Lower leg skin (tissue), 3 donors: ENCODE measurements at regions not wholly inside any gene's neighbourhood (a gene's known extent, or its start where the extent isn't known, plus 50 kb on each side); places are given as distances from the start of the nearest gene placed in this dataset.

Source experiments
- POLR2A ChIP-seq, 2 donors: fragments of 450-650 bp; IDR thresholded peaks; one replicate each; pipeline ENCODE4 v1.6.1; 2016 to 2017; ENCODE audit warnings: antibody characterized with exemption in 2 of 2, mild to moderate bottlenecking in 1 of 2, moderate library complexity in 1 of 2
- TF ChIP-seq, protein P1 (sequence below), 3 donors: fragments of 450-650 bp; IDR thresholded peaks; one replicate each; pipeline ENCODE4 v1.5.1; 2016; ENCODE audit warnings: antibody characterized with exemption in 3 of 3, mild to moderate bottlenecking in 3 of 3, moderate library complexity in 2 of 3

DNA sequence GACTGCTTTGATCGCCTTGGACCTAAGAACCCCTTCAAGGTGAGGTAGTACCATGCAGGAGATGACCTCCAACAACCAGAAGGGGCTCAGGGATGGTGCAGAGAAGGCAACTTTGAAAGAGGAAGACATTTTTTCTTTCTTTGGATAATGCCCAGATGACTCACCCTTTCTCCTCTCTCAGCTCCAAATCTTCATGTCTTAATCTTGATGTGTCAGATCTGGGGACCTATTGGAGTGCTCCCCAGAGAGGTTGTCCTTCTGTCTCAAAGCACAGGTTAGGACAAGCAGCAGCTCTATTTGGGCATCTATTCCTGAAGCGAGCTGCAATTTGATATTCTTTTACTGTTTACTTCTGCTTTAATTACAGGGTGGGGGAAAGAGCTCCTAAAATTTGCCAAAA is 229.9 kb upstream of the MAP3K1 start:
- no peak for TF ChIP-seq POLR2A (IDR thresholded peaks at IDR 0.05)
- TF ChIP-seq, protein P1, sequence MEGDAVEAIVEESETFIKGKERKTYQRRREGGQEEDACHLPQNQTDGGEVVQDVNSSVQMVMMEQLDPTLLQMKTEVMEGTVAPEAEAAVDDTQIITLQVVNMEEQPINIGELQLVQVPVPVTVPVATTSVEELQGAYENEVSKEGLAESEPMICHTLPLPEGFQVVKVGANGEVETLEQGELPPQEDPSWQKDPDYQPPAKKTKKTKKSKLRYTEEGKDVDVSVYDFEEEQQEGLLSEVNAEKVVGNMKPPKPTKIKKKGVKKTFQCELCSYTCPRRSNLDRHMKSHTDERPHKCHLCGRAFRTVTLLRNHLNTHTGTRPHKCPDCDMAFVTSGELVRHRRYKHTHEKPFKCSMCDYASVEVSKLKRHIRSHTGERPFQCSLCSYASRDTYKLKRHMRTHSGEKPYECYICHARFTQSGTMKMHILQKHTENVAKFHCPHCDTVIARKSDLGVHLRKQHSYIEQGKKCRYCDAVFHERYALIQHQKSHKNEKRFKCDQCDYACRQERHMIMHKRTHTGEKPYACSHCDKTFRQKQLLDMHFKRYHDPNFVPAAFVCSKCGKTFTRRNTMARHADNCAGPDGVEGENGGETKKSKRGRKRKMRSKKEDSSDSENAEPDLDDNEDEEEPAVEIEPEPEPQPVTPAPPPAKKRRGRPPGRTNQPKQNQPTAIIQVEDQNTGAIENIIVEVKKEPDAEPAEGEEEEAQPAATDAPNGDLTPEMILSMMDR (IDR thresholded peaks at IDR 0.05) = no peak
